ENCODE measurements at regions not wholly inside any gene's neighbourhood (a gene's known extent, or its start where the extent isn't known, plus 50 kb on each side); places are given as distances from the start of the nearest gene placed in this dataset.

DNA sequence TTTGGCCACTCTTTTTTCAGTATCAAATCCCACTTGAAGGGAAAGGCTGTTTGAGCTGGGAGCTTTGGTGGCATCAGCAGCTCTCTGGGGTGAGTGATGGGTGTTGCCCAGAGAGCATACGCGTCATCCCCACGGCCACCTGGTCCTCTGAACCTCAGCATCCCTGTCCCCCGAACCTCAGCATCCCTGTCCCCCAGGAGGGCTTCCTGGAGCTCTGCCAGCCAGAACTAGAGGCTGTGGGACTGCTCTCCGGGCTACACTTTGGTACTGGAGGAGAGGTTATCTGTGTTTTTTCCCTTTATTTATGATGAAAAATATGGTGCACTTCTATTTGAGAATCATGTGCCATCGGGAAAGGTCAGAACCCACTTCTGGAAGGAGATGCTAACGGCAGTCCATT is 131.5 kb upstream of the RTL1 start:
- Mint-ChIP-seq H3K9me3 (peaks cover 7% of the 10 kb centered on the region; the same call in 2 of the 3 replicates), H3K4me3 (no peak overlapping the region), H3K4me1 (no peaks in the 10 kb centered on the region), H3K36me3 (ENCODE audit: low read depth) (peaks cover 5% of the 10 kb centered on the region; the same call in 1 of the 3 replicates), H3K27ac (no peak overlapping the region), H3K27me3 (ENCODE audit: insufficient read depth, low read depth, poor library complexity) (peaks cover 14% of the 10 kb centered on the region)
- TF ChIP-seq EZH2 (IDR thresholded peaks at IDR 0.05; ENCODE audit: low read depth, unreplicated experiment) (no peak), NANOG (IDR thresholded peaks at IDR 0.05; ENCODE audit: borderline replicate concordance) (no peak), EZH2phosphoT487 (IDR thresholded peaks at IDR 0.05; ENCODE audit: unreplicated experiment) (no peak)
- TF ChIP-seq, protein P1, sequence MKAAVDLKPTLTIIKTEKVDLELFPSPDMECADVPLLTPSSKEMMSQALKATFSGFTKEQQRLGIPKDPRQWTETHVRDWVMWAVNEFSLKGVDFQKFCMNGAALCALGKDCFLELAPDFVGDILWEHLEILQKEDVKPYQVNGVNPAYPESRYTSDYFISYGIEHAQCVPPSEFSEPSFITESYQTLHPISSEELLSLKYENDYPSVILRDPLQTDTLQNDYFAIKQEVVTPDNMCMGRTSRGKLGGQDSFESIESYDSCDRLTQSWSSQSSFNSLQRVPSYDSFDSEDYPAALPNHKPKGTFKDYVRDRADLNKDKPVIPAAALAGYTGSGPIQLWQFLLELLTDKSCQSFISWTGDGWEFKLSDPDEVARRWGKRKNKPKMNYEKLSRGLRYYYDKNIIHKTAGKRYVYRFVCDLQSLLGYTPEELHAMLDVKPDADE (IDR thresholded peaks at IDR 0.05): no peak
- TF ChIP-seq, protein P2, sequence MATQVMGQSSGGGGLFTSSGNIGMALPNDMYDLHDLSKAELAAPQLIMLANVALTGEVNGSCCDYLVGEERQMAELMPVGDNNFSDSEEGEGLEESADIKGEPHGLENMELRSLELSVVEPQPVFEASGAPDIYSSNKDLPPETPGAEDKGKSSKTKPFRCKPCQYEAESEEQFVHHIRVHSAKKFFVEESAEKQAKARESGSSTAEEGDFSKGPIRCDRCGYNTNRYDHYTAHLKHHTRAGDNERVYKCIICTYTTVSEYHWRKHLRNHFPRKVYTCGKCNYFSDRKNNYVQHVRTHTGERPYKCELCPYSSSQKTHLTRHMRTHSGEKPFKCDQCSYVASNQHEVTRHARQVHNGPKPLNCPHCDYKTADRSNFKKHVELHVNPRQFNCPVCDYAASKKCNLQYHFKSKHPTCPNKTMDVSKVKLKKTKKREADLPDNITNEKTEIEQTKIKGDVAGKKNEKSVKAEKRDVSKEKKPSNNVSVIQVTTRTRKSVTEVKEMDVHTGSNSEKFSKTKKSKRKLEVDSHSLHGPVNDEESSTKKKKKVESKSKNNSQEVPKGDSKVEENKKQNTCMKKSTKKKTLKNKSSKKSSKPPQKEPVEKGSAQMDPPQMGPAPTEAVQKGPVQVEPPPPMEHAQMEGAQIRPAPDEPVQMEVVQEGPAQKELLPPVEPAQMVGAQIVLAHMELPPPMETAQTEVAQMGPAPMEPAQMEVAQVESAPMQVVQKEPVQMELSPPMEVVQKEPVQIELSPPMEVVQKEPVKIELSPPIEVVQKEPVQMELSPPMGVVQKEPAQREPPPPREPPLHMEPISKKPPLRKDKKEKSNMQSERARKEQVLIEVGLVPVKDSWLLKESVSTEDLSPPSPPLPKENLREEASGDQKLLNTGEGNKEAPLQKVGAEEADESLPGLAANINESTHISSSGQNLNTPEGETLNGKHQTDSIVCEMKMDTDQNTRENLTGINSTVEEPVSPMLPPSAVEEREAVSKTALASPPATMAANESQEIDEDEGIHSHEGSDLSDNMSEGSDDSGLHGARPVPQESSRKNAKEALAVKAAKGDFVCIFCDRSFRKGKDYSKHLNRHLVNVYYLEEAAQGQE (IDR thresholded peaks at IDR 0.05; ENCODE audit: unreplicated experiment): no peak
- DNase-seq (ENCODE audit: low spot score) (no peak), ATAC-seq (no peak)
- H3K9me2 ChIP-seq (ENCODE audit: insufficient read depth): peaks cover 5% of the 10 kb centered on the region; the same call in 1 of the 2 replicates
- H3K4me3 ChIP-seq: no peak overlapping the region
- no peaks in the 10 kb centered on the region for H3F3A ChIP-seq (replicated peaks; ENCODE audit: low read depth)
- no peaks in the 10 kb centered on the region for H4K20me1 ChIP-seq (replicated peaks; ENCODE audit: insufficient read depth)
- H3K36me3 ChIP-seq (ENCODE audit: insufficient read depth): no peaks in the 10 kb centered on the region
- no peaks in the 10 kb centered on the region for H3K27me3 ChIP-seq (ENCODE audit: insufficient read depth)
- H3K27ac ChIP-seq (ENCODE audit: low read depth): no peak overlapping the region
- H2AFZ ChIP-seq: no peak overlapping the region
- no peak overlapping the region for H3K4me2 ChIP-seq
- H3K79me2 ChIP-seq (replicated peaks; ENCODE audit: insufficient read depth): no peaks in the 10 kb centered on the region
- no peaks in the 10 kb centered on the region for H3K4me1 ChIP-seq (ENCODE audit: insufficient read depth)

DNA sequence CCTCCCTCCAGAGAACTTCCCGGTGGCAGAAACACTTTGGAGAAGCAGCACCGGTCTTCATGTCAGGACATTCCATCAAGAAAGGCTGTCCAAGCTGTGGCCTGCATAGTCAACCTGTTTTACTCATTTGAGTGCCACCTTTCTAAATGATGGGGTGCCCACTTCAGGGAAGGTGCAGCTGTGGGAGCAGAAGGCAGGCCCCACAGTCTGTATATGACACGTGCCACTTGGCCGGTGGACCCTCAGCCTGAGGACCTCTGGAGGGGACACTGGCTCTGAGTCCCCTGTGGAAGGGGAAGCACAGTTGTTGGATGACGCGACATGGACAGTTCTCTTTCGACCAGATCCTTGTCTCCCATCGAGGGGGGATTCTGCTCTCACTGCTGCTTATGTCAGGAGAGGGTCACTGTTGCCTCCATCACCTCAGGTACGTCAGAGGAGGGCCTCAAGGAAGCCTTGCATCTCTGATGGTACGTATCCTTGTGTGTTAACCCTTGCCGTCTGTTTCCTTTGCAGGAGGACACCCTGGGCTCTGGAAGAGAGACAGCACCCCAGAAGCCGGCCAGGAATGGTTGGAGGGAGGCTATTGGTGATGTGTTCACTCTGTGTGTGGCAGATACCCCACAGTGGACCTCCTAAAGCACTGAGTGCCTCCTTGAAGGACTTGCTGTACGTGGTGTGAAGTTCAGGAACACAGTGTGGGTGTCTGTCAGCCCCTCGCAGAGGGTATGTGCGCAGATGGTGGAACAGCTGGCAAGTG is 132.1 kb upstream of the RTL1 start:
- no peak overlapping the region for H3K27ac Mint-ChIP-seq
- Histone ChIP-seq H3K4me2 (no peak overlapping the region), H3K4me1 (ENCODE audit: insufficient read depth) (no peaks in the 10 kb centered on the region), H3K36me3 (ENCODE audit: insufficient read depth) (no peaks in the 10 kb centered on the region), H3K27me3 (ENCODE audit: insufficient read depth) (no peaks in the 10 kb centered on the region), H2AFZ (no peak overlapping the region), H3K4me3 (no peak overlapping the region), H3F3A (replicated peaks; ENCODE audit: low read depth) (no peaks in the 10 kb centered on the region), H3K27ac (ENCODE audit: low read depth) (no peak overlapping the region), H3K9me2 (ENCODE audit: insufficient read depth) (peaks cover 5% of the 10 kb centered on the region; the same call in 1 of the 2 replicates), H3K79me2 (replicated peaks; ENCODE audit: insufficient read depth) (no peaks in the 10 kb centered on the region), H4K20me1 (replicated peaks; ENCODE audit: insufficient read depth) (no peaks in the 10 kb centered on the region)
- DNase-seq (ENCODE audit: low spot score): no peak
- peaks cover 11% of the 10 kb centered on the region for H3K27me3 Mint-ChIP-seq (ENCODE audit: insufficient read depth, low read depth, poor library complexity)
- H3K4me3 Mint-ChIP-seq: no peak overlapping the region
- ATAC-seq: no peak
- peaks cover 10% of the 10 kb centered on the region; the same call in 2 of the 3 replicates for H3K9me3 Mint-ChIP-seq
- H3K4me1 Mint-ChIP-seq: no peaks in the 10 kb centered on the region
- H3K36me3 Mint-ChIP-seq (ENCODE audit: low read depth): peaks cover 5% of the 10 kb centered on the region; the same call in 1 of the 3 replicates
- TF ChIP-seq EZH2 (IDR thresholded peaks at IDR 0.05; ENCODE audit: low read depth, unreplicated experiment) (no peak), STAT1 (IDR thresholded peaks at IDR 0.05; ENCODE audit: unreplicated experiment) (no peak)
- TF ChIP-seq, protein P3, sequence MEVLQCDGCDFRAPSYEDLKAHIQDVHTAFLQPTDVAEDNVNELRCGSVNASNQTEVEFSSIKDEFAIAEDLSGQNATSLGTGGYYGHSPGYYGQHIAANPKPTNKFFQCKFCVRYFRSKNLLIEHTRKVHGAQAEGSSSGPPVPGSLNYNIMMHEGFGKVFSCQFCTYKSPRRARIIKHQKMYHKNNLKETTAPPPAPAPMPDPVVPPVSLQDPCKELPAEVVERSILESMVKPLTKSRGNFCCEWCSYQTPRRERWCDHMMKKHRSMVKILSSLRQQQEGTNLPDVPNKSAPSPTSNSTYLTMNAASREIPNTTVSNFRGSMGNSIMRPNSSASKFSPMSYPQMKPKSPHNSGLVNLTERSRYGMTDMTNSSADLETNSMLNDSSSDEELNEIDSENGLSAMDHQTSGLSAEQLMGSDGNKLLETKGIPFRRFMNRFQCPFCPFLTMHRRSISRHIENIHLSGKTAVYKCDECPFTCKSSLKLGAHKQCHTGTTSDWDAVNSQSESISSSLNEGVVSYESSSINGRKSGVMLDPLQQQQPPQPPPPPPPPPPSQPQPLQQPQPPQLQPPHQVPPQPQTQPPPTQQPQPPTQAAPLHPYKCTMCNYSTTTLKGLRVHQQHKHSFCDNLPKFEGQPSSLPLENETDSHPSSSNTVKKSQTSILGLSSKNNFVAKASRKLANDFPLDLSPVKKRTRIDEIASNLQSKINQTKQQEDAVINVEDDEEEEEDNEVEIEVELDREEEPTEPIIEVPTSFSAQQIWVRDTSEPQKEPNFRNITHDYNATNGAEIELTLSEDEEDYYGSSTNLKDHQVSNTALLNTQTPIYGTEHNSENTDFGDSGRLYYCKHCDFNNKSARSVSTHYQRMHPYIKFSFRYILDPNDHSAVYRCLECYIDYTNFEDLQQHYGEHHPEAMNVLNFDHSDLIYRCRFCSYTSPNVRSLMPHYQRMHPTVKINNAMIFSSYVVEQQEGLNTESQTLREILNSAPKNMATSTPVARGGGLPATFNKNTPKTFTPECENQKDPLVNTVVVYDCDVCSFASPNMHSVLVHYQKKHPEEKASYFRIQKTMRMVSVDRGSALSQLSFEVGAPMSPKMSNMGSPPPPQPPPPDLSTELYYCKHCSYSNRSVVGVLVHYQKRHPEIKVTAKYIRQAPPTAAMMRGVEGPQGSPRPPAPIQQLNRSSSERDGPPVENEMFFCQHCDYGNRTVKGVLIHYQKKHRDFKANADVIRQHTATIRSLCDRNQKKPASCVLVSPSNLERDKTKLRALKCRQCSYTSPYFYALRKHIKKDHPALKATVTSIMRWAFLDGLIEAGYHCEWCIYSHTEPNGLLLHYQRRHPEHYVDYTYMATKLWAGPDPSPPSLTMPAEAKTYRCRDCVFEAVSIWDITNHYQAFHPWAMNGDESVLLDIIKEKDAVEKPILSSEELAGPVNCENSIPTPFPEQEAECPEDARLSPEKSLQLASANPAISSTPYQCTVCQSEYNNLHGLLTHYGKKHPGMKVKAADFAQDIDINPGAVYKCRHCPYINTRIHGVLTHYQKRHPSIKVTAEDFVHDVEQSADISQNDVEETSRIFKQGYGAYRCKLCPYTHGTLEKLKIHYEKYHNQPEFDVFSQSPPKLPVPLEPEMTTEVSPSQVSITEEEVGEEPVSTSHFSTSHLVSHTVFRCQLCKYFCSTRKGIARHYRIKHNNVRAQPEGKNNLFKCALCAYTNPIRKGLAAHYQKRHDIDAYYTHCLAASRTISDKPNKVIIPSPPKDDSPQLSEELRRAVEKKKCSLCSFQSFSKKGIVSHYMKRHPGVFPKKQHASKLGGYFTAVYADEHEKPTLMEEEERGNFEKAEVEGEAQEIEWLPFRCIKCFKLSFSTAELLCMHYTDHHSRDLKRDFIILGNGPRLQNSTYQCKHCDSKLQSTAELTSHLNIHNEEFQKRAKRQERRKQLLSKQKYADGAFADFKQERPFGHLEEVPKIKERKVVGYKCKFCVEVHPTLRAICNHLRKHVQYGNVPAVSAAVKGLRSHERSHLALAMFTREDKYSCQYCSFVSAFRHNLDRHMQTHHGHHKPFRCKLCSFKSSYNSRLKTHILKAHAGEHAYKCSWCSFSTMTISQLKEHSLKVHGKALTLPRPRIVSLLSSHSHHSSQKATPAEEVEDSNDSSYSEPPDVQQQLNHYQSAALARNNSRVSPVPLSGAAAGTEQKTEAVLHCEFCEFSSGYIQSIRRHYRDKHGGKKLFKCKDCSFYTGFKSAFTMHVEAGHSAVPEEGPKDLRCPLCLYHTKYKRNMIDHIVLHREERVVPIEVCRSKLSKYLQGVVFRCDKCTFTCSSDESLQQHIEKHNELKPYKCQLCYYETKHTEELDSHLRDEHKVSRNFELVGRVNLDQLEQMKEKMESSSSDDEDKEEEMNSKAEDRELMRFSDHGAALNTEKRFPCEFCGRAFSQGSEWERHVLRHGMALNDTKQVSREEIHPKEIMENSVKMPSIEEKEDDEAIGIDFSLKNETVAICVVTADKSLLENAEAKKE (CRISPR knock-in tag; IDR thresholded peaks at IDR 0.05): no peak
